WTC11 (cell line): ENCODE measurements at regions not wholly inside any gene's neighbourhood (a gene's known extent, or its start where the extent isn't known, plus 50 kb on each side); places are given as distances from the start of the nearest gene placed in this dataset.

Experiments used
- NFYB ChIP-seq: sonication (generic); formaldehyde crosslinking; conservative IDR thresholded peaks from 2 replicates; pipeline ENCODE4 v1.8.0; 2022; ENCODE audit warnings: low read depth, missing genetic modification reagents
- OVOL2 ChIP-seq: fragments of 250-450 bp; sonication (Bioruptor Pico); IDR thresholded peaks from 2 replicates; pipeline ENCODE4 v1.9.0; 2021; ENCODE audit warnings: mild to moderate bottlenecking, borderline replicate concordance

- TF ChIP-seq OVOL2 (no peak), NFYB (CRISPR knock-in tag) (no peak)
Observed at GRCh38 chr2:188047735-188048134, 243.9 kb upstream of the GULP1 start.
